Stimulated activated CD4-positive, alpha-beta T cell treated with anti-CD3 and anti-CD28 coated beads, Interleukin-15, amount 100 ng/mL, for 24 hours (primary cell): ENCODE measurements at regions not wholly inside any gene's neighbourhood (a gene's known extent, or its start where the extent isn't known, plus 50 kb on each side); places are given as distances from the start of the nearest gene placed in this dataset.
A peak's percentile ranks its signal among the peaks of the same experiment; 100 is the strongest.
"Not testable (repeated sequence)": the region's sequence is repeated elsewhere in the genome, so short reads cannot be mapped to it uniquely, and the experiment has no call there.

Experiments used
- DNase-seq: peaks from one replicate; pipeline ENCODE4 v3.0.0-alpha.2; 2020

GRCh38 chr11:47928426-47928825 lies 51.9 kb upstream of the PTPRJ start:
- no peak for DNase-seq

- peak; percentile 27 for DNase-seq
These were observed 56.1 kb upstream of the PTPRJ start for GRCh38 chr11:47924184-47924691.

GRCh38 chr11:47923667-47924066 lies 56.7 kb upstream of the PTPRJ start:
- DNase-seq: no peak

- not testable (repeated sequence) for DNase-seq
These were observed 59.2 kb upstream of the PTPRJ start for GRCh38 chr11:47921080-47921555.

GRCh38 chr11:47918882-47919495 lies 61.4 kb upstream of the PTPRJ start:
- no peak for DNase-seq

GRCh38 chr11:47918370-47918690 lies 62.0 kb upstream of the PTPRJ start:
- no peak for DNase-seq

GRCh38 chr11:47917599-47918369 lies 62.6 kb upstream of the PTPRJ start:
- DNase-seq: no peak

- no peak for DNase-seq
These were observed 64.0 kb upstream of the PTPRJ start for GRCh38 chr11:47916361-47916841.

GRCh38 chr11:47915783-47916182 lies 64.6 kb upstream of the PTPRJ start:
- DNase-seq: no peak

GRCh38 chr11:47915374-47915773 lies 65.0 kb upstream of the PTPRJ start:
- DNase-seq: peak; percentile 44

- no peak for DNase-seq
These were observed 65.6 kb upstream of the PTPRJ start for GRCh38 chr11:47914743-47915142.

- DNase-seq: no peak
These were observed 65.5 kb upstream of the NUP160 start for GRCh38 chr11:47913529-47914244.

GRCh38 chr11:47912843-47913437 lies 64.8 kb upstream of the NUP160 start:
- DNase-seq: no peak

GRCh38 chr11:47911149-47911548 lies 63.0 kb upstream of the NUP160 start:
- no peak for DNase-seq

GRCh38 chr11:47908198-47908597 lies 60.0 kb upstream of the NUP160 start:
- DNase-seq: no peak

- no peak for DNase-seq
These were observed 59.3 kb upstream of the NUP160 start for GRCh38 chr11:47907499-47907898.

GRCh38 chr11:47906066-47906465 lies 57.9 kb upstream of the NUP160 start:
- DNase-seq: no peak

GRCh38 chr11:47905358-47906059 lies 57.4 kb upstream of the NUP160 start:
- no peak for DNase-seq

GRCh38 chr11:47904808-47905207 lies 56.7 kb upstream of the NUP160 start:
- no peak for DNase-seq

GRCh38 chr11:47904048-47904447 lies 55.9 kb upstream of the NUP160 start:
- DNase-seq: no peak

GRCh38 chr11:47899801-47900200 lies 51.7 kb upstream of the NUP160 start:
- no peak for DNase-seq
